HCT116 (cell line): ENCODE measurements at regions not wholly inside any gene's neighbourhood (a gene's known extent, or its start where the extent isn't known, plus 50 kb on each side); places are given as distances from the start of the nearest gene placed in this dataset.

Source experiments
- CEBPB ChIP-seq: IDR thresholded peaks from 2 replicates; pipeline ENCODE4 v1.6.1; 2012; ENCODE audit warnings: low read depth
- CTCF ChIP-seq, 3 experiments: fragments of 200-600 bp in 1 of 3; sonication (generic) in 1 of 3; IDR thresholded peaks in 2 of 3; conservative IDR thresholded peaks in 1 of 3; 2 replicates each; pipeline ENCODE4 v1.5.1; 2012 to 2017; ENCODE audit warnings: low read depth in 2 of 3, low read length in 2 of 3, antibody characterized with exemption in 1 of 3, borderline replicate concordance in 1 of 3, control low read depth in 1 of 3, mild to moderate bottlenecking in 1 of 3, mixed read lengths in 1 of 3, mixed run types in 1 of 3, moderate library complexity in 1 of 3; ENCODE audit not compliant: insufficient read depth in 1 of 3
- EGR1 ChIP-seq: IDR thresholded peaks from 2 replicates; pipeline ENCODE4 v1.6.1; 2012; ENCODE audit warnings: low read depth
- EZH2 ChIP-seq: fragments of 200-600 bp; sonication (generic); IDR thresholded peaks from 2 replicates; pipeline ENCODE4 v1.6.1; 2017; ENCODE audit warnings: antibody characterized with exemption, mixed run types
- EZH2phosphoT487 ChIP-seq: fragments of 200-600 bp; IDR thresholded peaks from 2 replicates; pipeline ENCODE4 v1.6.1; 2018; ENCODE audit warnings: antibody characterized with exemption, borderline replicate concordance
- FOSL1 ChIP-seq: IDR thresholded peaks from 2 replicates; pipeline ENCODE4 v1.6.1; 2012; ENCODE audit warnings: low read depth
- JUND ChIP-seq: IDR thresholded peaks from 2 replicates; pipeline ENCODE4 v1.6.1; 2012
- MAX ChIP-seq: IDR thresholded peaks from 2 replicates; pipeline ENCODE4 v1.6.1; 2012
- POLR2A ChIP-seq: IDR thresholded peaks from 2 replicates; pipeline ENCODE4 v1.7.0; 2011; ENCODE audit warnings: borderline replicate concordance; ENCODE audit not compliant: insufficient read depth, insufficient read length; ENCODE audit errors: extremely low read depth
- POLR2AphosphoS5 ChIP-seq: IDR thresholded peaks from 2 replicates; pipeline ENCODE4 v1.6.1; 2011; ENCODE audit warnings: mild to moderate bottlenecking, low read depth, low read length, moderate library complexity
- SP1 ChIP-seq: IDR thresholded peaks from 2 replicates; pipeline ENCODE4 v1.6.1; 2012; ENCODE audit warnings: low read depth
- TCF7L2 ChIP-seq: IDR thresholded peaks from 2 replicates; pipeline ENCODE4 v1.7.0; 2011; ENCODE audit warnings: borderline replicate concordance, inconsistent platforms; ENCODE audit not compliant: insufficient read depth, insufficient read length; ENCODE audit errors: extremely low read depth
- ZBTB33 ChIP-seq: IDR thresholded peaks from 2 replicates; pipeline ENCODE4 v1.6.1; 2011; ENCODE audit warnings: mild to moderate bottlenecking, low read length, moderate library complexity; ENCODE audit not compliant: insufficient replicate concordance; ENCODE audit errors: extremely low read depth
- ZFX ChIP-seq: fragments of 450-650 bp; IDR thresholded peaks from 2 replicates; pipeline ENCODE4 v1.6.1; 2017

- TF ChIP-seq CTCF (IDR thresholded peaks at IDR 0.05 in 2 of 3, conservative IDR thresholded peaks at IDR 0.05 in 1 of 3; ENCODE audit: borderline replicate concordance in 1 of 3, insufficient read depth in 1 of 3, low read depth in 2 of 3, low read length in 2 of 3) = no peak
- TF ChIP-seq ZBTB33 = no peak
- no peak for TF ChIP-seq POLR2A
- TF ChIP-seq SP1 = no peak
- TF ChIP-seq EZH2 = no peak
- TF ChIP-seq TCF7L2 = no peak
- TF ChIP-seq POLR2AphosphoS5 = no peak
- no peak for TF ChIP-seq EZH2phosphoT487
- no peak for TF ChIP-seq ZFX
- TF ChIP-seq MAX = no peak
- TF ChIP-seq EGR1 = no peak
- no peak for TF ChIP-seq JUND
- TF ChIP-seq FOSL1 = no peak
- TF ChIP-seq CEBPB = no peak
These were observed 348.6 kb upstream of the ADGRL4 start for GRCh38 chr1:79355090-79355489.
